ENCODE measurements at regions not wholly inside any gene's neighbourhood (a gene's known extent, or its start where the extent isn't known, plus 50 kb on each side); places are given as distances from the start of the nearest gene placed in this dataset.

GRCh38 chr1:90407737-90408136 lies 309.4 kb downstream of the BARHL2 start:
- H2AFZ ChIP-seq (ENCODE audit: low read depth, low read length, poor library complexity, severe bottlenecking), result no peak overlapping the region
- H3K27ac ChIP-seq (ENCODE audit: low read depth, low read length), result no peak overlapping the region
- TF ChIP-seq RAD21 (IDR thresholded peaks at IDR 0.05; ENCODE audit: low read depth), result no peak
- no peak for TF ChIP-seq SP1 (IDR thresholded peaks at IDR 0.05; ENCODE audit: low read depth)
- TF ChIP-seq JUND (IDR thresholded peaks at IDR 0.05), result no peak
- no peak for TF ChIP-seq POLR2AphosphoS5 (IDR thresholded peaks at IDR 0.05; ENCODE audit: low read depth, low read length)
- no peak for TF ChIP-seq TCF7L2 (IDR thresholded peaks at IDR 0.05; ENCODE audit: borderline replicate concordance, extremely low read depth, insufficient read depth, insufficient read length)
- no peak for TF ChIP-seq ZBTB33 (IDR thresholded peaks at IDR 0.05; ENCODE audit: extremely low read depth, insufficient replicate concordance, low read length)
- no peak for TF ChIP-seq REST (IDR thresholded peaks at IDR 0.05; ENCODE audit: low read depth)
- TF ChIP-seq SRF (IDR thresholded peaks at IDR 0.05; ENCODE audit: low read depth), result no peak
- no peak for TF ChIP-seq FOSL1 (IDR thresholded peaks at IDR 0.05; ENCODE audit: low read depth)
- TF ChIP-seq CEBPB (IDR thresholded peaks at IDR 0.05; ENCODE audit: low read depth), result no peak
- TF ChIP-seq ELF1 (IDR thresholded peaks at IDR 0.05; ENCODE audit: borderline replicate concordance, low read depth), result no peak
- TF ChIP-seq ZFX (IDR thresholded peaks at IDR 0.05), result no peak
- no peak for TF ChIP-seq SIN3A (IDR thresholded peaks at IDR 0.05; ENCODE audit: low read depth)
- H3K27me3 ChIP-seq (ENCODE audit: insufficient read depth, low read length), result peaks cover 14% of the 10 kb centered on the region; the same call in 1 of the 2 replicates
- POLR2A ChIA-PET, result no interaction called here
- H3K4me3 ChIP-seq (replicated peaks in 1 of 2; ENCODE audit: low read depth in 1 of 2, low read length in 2 of 2), result no peak overlapping the region
- H3K9me2 ChIP-seq (ENCODE audit: insufficient read depth), result no peaks in the 10 kb centered on the region
- H3K9ac ChIP-seq (ENCODE audit: low read length), result no peak overlapping the region
- no peaks in the 10 kb centered on the region for H4K20me1 ChIP-seq (ENCODE audit: insufficient read depth)
- no peaks in the 10 kb centered on the region for H3K9me3 ChIP-seq (ENCODE audit: control insufficient read depth in 1 of 2, insufficient read depth in 1 of 2, low read depth in 1 of 2, low read length in 2 of 2)
- RAD21 ChIA-PET (ENCODE audit: low non-redundant PET in 1 of 2, low total read pairs in 2 of 2, uncharacterized antibody in 2 of 2, unreplicated experiment in 2 of 2), result no interaction called here
- ATAC-seq, result no peak
- intact Hi-C loops (cut with micrococcal nuclease), result no loop called here
- DNase-seq (ENCODE audit: low read depth, low spot score), result no peak
- no peak overlapping the region for H3K4me2 ChIP-seq (ENCODE audit: low read length)
- no TSS peak for BruUV-seq (replicated peaks)
- H3K4me1 ChIP-seq (ENCODE audit: control insufficient read depth in 1 of 2, insufficient read depth in 2 of 2, low read length in 2 of 2), result peaks cover 6 to 9% of the 10 kb centered on the region in 2 experiments; a peak in 3 of 4 replicates
- no peaks in the 10 kb centered on the region for H3K36me3 ChIP-seq (ENCODE audit: control insufficient read depth in 1 of 2, insufficient read depth in 2 of 2, low read length in 2 of 2)
- CTCF ChIA-PET, result no interaction called here
- no peaks in the 10 kb centered on the region for H3K79me2 ChIP-seq (ENCODE audit: insufficient read depth, low read length)
